Ishikawa (cell line): ENCODE measurements at regions not wholly inside any gene's neighbourhood (a gene's known extent, or its start where the extent isn't known, plus 50 kb on each side); places are given as distances from the start of the nearest gene placed in this dataset.

Experiments used
- CEBPB ChIP-seq: IDR thresholded peaks from 2 replicates; pipeline ENCODE4 v1.6.1; 2012
- CREB1 ChIP-seq: IDR thresholded peaks from 2 replicates; pipeline ENCODE4 v1.6.1; 2012; ENCODE audit warnings: low read depth
- EGR1 ChIP-seq: IDR thresholded peaks from 2 replicates; pipeline ENCODE4 v1.6.1; 2012
- EP300 ChIP-seq: IDR thresholded peaks from 2 replicates; pipeline ENCODE4 v1.6.1; 2012; ENCODE audit warnings: borderline replicate concordance
- FOXM1 ChIP-seq: IDR thresholded peaks from 2 replicates; pipeline ENCODE4 v1.6.1; 2012; ENCODE audit warnings: low read depth, borderline replicate concordance
- MAX ChIP-seq: IDR thresholded peaks from 2 replicates; pipeline ENCODE4 v1.6.1; 2012
- RAD21 ChIP-seq: IDR thresholded peaks from 2 replicates; pipeline ENCODE4 v1.6.1; 2012; ENCODE audit warnings: low read depth
- REST ChIP-seq: IDR thresholded peaks from 2 replicates; pipeline ENCODE4 v1.6.1; 2012; ENCODE audit warnings: low read depth, mild to moderate bottlenecking
- TCF12 ChIP-seq: IDR thresholded peaks from 2 replicates; pipeline ENCODE4 v1.6.1; 2012; ENCODE audit warnings: low read depth
- YY1 ChIP-seq: IDR thresholded peaks from 2 replicates; pipeline ENCODE4 v1.6.1; 2012; ENCODE audit warnings: low read depth
- ZBTB7A ChIP-seq: IDR thresholded peaks from 2 replicates; pipeline ENCODE4 v1.6.1; 2012; ENCODE audit warnings: low read depth

GRCh38 chr18:53753601-53754000 lies 470.9 kb downstream of the MBD2 start:
- TF ChIP-seq CEBPB, result no peak
- no peak for TF ChIP-seq REST
- no peak for TF ChIP-seq CREB1
- TF ChIP-seq TCF12, result no peak
- TF ChIP-seq MAX, result no peak
- TF ChIP-seq YY1, result no peak
- no peak for TF ChIP-seq EGR1
- TF ChIP-seq RAD21, result no peak
- TF ChIP-seq EP300, result no peak
- TF ChIP-seq FOXM1, result no peak
- TF ChIP-seq ZBTB7A, result no peak
